ENCODE measurements at regions not wholly inside any gene's neighbourhood (a gene's known extent, or its start where the extent isn't known, plus 50 kb on each side); places are given as distances from the start of the nearest gene placed in this dataset.
A peak's percentile ranks its signal among the peaks of the same experiment; 100 is the strongest.

DNA sequence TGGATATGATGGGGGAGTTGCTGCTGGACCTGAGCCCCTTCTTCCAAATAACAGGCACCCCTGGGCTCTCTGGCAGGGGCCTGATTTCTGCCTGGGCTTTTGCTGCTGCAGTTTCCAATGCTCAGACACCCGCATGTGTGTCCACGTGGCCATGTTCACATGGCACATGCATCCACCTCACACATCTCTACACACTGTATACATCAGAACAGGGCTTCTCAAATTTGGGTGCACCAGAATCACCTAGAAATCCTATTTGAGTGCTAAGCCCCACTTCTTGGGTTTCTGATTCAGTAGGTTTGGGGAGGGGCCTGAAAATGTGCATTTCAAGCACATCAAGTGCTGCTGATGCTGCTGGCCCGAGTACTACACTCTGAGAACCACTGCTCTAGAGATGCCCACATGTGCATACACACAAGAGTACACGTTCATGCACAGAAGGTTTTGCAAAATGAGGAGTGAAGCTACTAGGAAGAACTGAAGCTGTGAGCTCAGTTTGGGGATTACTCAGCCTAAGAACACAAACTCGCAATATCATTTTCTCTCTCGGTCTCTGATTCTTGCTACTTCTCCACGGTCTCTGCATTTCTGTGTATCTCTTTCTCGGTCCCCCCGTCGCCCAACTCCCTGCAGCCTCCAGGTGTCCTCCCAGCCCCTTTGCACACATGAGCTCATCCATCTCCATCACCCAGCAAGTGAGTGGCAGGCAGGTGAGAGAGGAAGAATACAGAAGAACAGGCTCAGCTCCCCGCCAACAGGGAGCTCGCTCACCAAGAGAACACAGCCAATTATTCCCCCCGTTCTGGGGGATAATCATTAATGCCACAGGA is 97.0 kb downstream of the PCDH1 start:
- Histone ChIP-seq H2BK15ac (replicated peaks; ENCODE audit: low read depth) (no peak overlapping the region), H4K5ac (ENCODE audit: low read length) (no peak overlapping the region), H3K4ac (ENCODE audit: low read depth, low read length) (no peak overlapping the region), H3K23ac (ENCODE audit: low read length) (no peak overlapping the region), H3K27ac (ENCODE audit: low read depth, low read length) (no peak overlapping the region), H3K18ac (ENCODE audit: low read length) (no peak overlapping the region), H3K27me3 (ENCODE audit: insufficient read depth, low read length, poor library complexity) (no peaks in the 10 kb centered on the region), H4K8ac (ENCODE audit: low read depth, low read length) (no peak overlapping the region), H3K56ac (ENCODE audit: low read length) (no peak overlapping the region), H3K4me2 (ENCODE audit: low read length) (no peak overlapping the region), H3K79me2 (ENCODE audit: control insufficient read depth, insufficient read depth, low read length) (no peaks in the 10 kb centered on the region), H2BK5ac (ENCODE audit: low read length) (no peak overlapping the region), H3K36me3 (ENCODE audit: control insufficient read depth, insufficient read depth, low read length) (no peaks in the 10 kb centered on the region), H3K79me1 (ENCODE audit: low read length) (no peaks in the 10 kb centered on the region), H3K9ac (ENCODE audit: low read length) (no peak overlapping the region), H3K4me3 (ENCODE audit: low read length) (no peak overlapping the region), H2AK5ac (ENCODE audit: low read length) (no peak overlapping the region), H2BK120ac (ENCODE audit: low read depth, low read length) (no peak overlapping the region), H3K4me1 (ENCODE audit: control insufficient read depth, low read depth, low read length) (no peaks in the 10 kb centered on the region)
- WGBS (ENCODE audit: extremely low coverage, insufficient coverage, low lambda C conversion rate) = no CpG with 5 or more reads among the region's 13 CpGs
- no peak for DNase-seq

DNA sequence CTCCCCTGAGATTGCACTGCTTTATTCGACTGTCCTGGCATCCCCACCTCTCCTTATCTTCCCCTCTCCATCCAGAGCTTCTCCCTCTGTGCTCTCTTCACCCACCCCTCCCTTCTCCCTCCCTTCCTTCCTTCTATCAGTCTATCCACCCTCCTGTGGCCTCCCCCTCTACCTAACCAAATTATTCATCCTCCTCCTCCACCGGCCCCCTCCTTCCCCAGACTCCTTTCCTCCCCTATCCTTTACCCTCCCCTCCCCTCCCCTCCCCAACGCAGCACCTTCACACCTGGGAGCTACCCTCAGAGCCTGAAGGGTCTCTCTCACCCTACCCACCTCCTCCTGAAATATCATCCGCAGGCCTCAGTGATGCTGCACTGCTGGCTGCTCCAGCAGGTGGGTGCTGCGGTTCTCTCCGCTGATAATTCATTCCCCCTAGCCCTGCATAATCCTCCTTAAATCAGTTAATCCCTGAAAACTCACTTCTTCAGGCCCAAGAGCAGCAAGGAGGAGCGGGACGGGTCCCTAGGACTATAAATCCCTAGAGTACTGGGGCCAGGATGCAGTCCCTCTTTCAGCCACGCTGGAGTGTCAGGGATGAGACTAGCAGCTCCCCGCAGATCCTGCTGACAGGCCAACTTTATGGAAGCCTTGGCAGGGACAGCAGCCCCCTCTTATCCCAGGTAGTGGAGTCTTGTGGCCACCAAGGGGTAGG is 97.8 kb downstream of the PCDH1 start:
- no peak overlapping the region for H3K56ac ChIP-seq (ENCODE audit: low read length)
- no peak overlapping the region for H4K5ac ChIP-seq (ENCODE audit: low read length)
- no peak overlapping the region for H3K9ac ChIP-seq (ENCODE audit: low read length)
- no peaks in the 10 kb centered on the region for H3K79me1 ChIP-seq (ENCODE audit: low read length)
- H3K27me3 ChIP-seq (ENCODE audit: insufficient read depth, low read length, poor library complexity) = no peaks in the 10 kb centered on the region
- no peak overlapping the region for H3K27ac ChIP-seq (ENCODE audit: low read depth, low read length)
- H2BK5ac ChIP-seq (ENCODE audit: low read length) = no peak overlapping the region
- H3K4me2 ChIP-seq (ENCODE audit: low read length) = no peak overlapping the region
- no peaks in the 10 kb centered on the region for H3K4me1 ChIP-seq (ENCODE audit: control insufficient read depth, low read depth, low read length)
- no peak overlapping the region for H3K18ac ChIP-seq (ENCODE audit: low read length)
- no peaks in the 10 kb centered on the region for H3K36me3 ChIP-seq (ENCODE audit: control insufficient read depth, insufficient read depth, low read length)
- no peak overlapping the region for H3K4ac ChIP-seq (ENCODE audit: low read depth, low read length)
- WGBS (ENCODE audit: extremely low coverage, insufficient coverage, low lambda C conversion rate) = 100% methylated on average over 1 of the region's 10 CpGs
- H3K79me2 ChIP-seq (ENCODE audit: control insufficient read depth, insufficient read depth, low read length) = no peaks in the 10 kb centered on the region
- H2AK5ac ChIP-seq (ENCODE audit: low read length) = no peak overlapping the region
- no peak overlapping the region for H2BK120ac ChIP-seq (ENCODE audit: low read depth, low read length)
- no peak overlapping the region for H3K23ac ChIP-seq (ENCODE audit: low read length)
- H3K4me3 ChIP-seq (ENCODE audit: low read length) = no peak overlapping the region
- no peak overlapping the region for H2BK15ac ChIP-seq (replicated peaks; ENCODE audit: low read depth)
- H4K8ac ChIP-seq (ENCODE audit: low read depth, low read length) = no peak overlapping the region
- DNase-seq = no peak

DNA sequence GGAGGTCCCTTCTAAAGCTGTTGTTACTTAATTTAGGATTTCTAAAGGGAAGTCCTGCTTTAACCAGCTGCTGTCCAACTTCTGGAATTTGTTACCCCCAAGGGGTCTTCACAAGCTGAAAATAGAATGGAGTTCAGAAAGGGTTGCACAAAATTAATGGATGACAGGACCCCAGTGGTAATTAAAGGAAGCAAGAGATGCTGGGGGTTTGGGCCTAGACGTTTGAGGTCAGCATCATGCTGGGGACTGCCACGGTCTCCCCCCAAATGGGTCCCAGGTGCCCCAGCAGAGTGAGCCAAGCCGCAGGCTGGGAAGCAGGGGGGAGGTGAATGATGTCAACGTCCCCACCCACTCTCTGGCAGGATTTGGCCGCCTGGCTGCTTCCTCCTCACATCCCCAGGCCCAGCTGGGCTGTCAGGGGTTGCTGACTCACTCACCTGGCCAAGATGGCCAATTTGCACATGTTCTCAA is 97.5 kb upstream of the ARAP3 start:
- H3K27me3 ChIP-seq (ENCODE audit: insufficient read depth, low read length, poor library complexity) = no peaks in the 10 kb centered on the region
- H3K4me3 ChIP-seq (ENCODE audit: low read length) = no peak overlapping the region
- H3K4me2 ChIP-seq (ENCODE audit: low read length) = no peak overlapping the region
- no peak overlapping the region for H4K8ac ChIP-seq (ENCODE audit: low read depth, low read length)
- no peaks in the 10 kb centered on the region for H3K36me3 ChIP-seq (ENCODE audit: control insufficient read depth, insufficient read depth, low read length)
- H4K5ac ChIP-seq (ENCODE audit: low read length) = no peak overlapping the region
- DNase-seq = peak; percentile 51
- H2BK120ac ChIP-seq (ENCODE audit: low read depth, low read length) = no peak overlapping the region
- H3K27ac ChIP-seq (ENCODE audit: low read depth, low read length) = no peak overlapping the region
- H3K79me2 ChIP-seq (ENCODE audit: control insufficient read depth, insufficient read depth, low read length) = no peaks in the 10 kb centered on the region
- no peak overlapping the region for H3K4ac ChIP-seq (ENCODE audit: low read depth, low read length)
- no peaks in the 10 kb centered on the region for H3K79me1 ChIP-seq (ENCODE audit: low read length)
- H2BK15ac ChIP-seq (replicated peaks; ENCODE audit: low read depth) = no peak overlapping the region
- H3K9ac ChIP-seq (ENCODE audit: low read length) = no peak overlapping the region
- H2AK5ac ChIP-seq (ENCODE audit: low read length) = no peak overlapping the region
- no peak overlapping the region for H3K18ac ChIP-seq (ENCODE audit: low read length)
- H2BK5ac ChIP-seq (ENCODE audit: low read length) = no peak overlapping the region
- H3K23ac ChIP-seq (ENCODE audit: low read length) = no peak overlapping the region
- no peaks in the 10 kb centered on the region for H3K4me1 ChIP-seq (ENCODE audit: control insufficient read depth, low read depth, low read length)
- no peak overlapping the region for H3K56ac ChIP-seq (ENCODE audit: low read length)
- WGBS (ENCODE audit: extremely low coverage, insufficient coverage, low lambda C conversion rate) = no CpG with 5 or more reads among the region's 5 CpGs

DNA sequence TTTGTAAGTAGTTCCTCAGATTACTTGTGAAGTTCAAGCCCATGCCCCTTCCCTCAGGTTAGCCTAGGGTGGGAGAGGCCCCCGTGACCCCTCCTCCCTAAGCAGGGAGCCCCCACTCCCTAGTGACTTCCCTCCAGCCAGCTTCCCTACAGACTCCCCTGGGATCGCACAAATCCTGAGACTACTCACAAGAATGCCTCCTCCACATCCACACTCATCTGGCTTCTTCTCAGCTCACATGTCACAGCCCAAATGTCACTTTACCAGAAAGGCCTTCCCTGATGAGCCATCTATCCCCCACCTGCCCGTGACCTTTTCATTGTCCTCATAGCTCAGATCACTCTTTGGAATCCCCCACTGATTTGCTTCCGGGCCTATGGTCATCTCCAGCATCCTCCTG is 96.7 kb upstream of the ARAP3 start:
- no peak for DNase-seq
- no peaks in the 10 kb centered on the region for H3K79me2 ChIP-seq (ENCODE audit: control insufficient read depth, insufficient read depth, low read length)
- no peaks in the 10 kb centered on the region for H3K36me3 ChIP-seq (ENCODE audit: control insufficient read depth, insufficient read depth, low read length)
- H3K4me1 ChIP-seq (ENCODE audit: control insufficient read depth, low read depth, low read length) = no peaks in the 10 kb centered on the region
- no peak overlapping the region for H3K23ac ChIP-seq (ENCODE audit: low read length)
- no peak overlapping the region for H4K8ac ChIP-seq (ENCODE audit: low read depth, low read length)
- no peaks in the 10 kb centered on the region for H3K79me1 ChIP-seq (ENCODE audit: low read length)
- no peak overlapping the region for H3K9ac ChIP-seq (ENCODE audit: low read length)
- H3K4me3 ChIP-seq (ENCODE audit: low read length) = no peak overlapping the region
- H3K56ac ChIP-seq (ENCODE audit: low read length) = no peak overlapping the region
- H2BK120ac ChIP-seq (ENCODE audit: low read depth, low read length) = no peak overlapping the region
- H4K5ac ChIP-seq (ENCODE audit: low read length) = no peak overlapping the region
- no peak overlapping the region for H2AK5ac ChIP-seq (ENCODE audit: low read length)
- H3K4me2 ChIP-seq (ENCODE audit: low read length) = no peak overlapping the region
- no peak overlapping the region for H3K27ac ChIP-seq (ENCODE audit: low read depth, low read length)
- no CpG with 5 or more reads among the region's 4 CpGs for WGBS (ENCODE audit: extremely low coverage, insufficient coverage, low lambda C conversion rate)
- H3K4ac ChIP-seq (ENCODE audit: low read depth, low read length) = no peak overlapping the region
- no peak overlapping the region for H2BK5ac ChIP-seq (ENCODE audit: low read length)
- no peaks in the 10 kb centered on the region for H3K27me3 ChIP-seq (ENCODE audit: insufficient read depth, low read length, poor library complexity)
- H2BK15ac ChIP-seq (replicated peaks; ENCODE audit: low read depth) = no peak overlapping the region
- H3K18ac ChIP-seq (ENCODE audit: low read length) = no peak overlapping the region

DNA sequence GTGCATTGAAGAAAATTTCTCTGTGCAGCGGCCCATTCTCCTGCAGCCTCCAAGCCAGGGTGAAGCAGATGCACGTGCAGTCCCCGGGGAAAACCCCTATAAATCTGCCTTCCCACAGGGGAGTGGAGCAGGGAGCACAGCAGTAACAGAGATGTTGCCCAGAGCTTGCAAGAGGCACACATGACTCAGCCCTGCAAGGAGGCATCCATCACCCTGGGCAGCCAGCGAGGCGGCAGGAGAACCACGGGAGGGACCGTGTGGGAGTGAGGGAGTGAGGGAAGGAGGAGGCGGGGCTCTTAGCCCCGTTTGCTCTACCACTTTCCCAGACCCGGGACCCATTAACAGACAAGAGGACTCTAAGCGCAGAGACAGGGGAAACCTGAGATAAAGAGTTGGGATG is 96.2 kb upstream of the ARAP3 start:
- no peaks in the 10 kb centered on the region for H3K79me2 ChIP-seq (ENCODE audit: control insufficient read depth, insufficient read depth, low read length)
- H3K4me2 ChIP-seq (ENCODE audit: low read length) = no peak overlapping the region
- H3K36me3 ChIP-seq (ENCODE audit: control insufficient read depth, insufficient read depth, low read length) = no peaks in the 10 kb centered on the region
- H4K8ac ChIP-seq (ENCODE audit: low read depth, low read length) = no peak overlapping the region
- H3K23ac ChIP-seq (ENCODE audit: low read length) = no peak overlapping the region
- WGBS (ENCODE audit: extremely low coverage, insufficient coverage, low lambda C conversion rate) = no CpG with 5 or more reads among the region's 11 CpGs
- no peaks in the 10 kb centered on the region for H3K79me1 ChIP-seq (ENCODE audit: low read length)
- H3K4ac ChIP-seq (ENCODE audit: low read depth, low read length) = no peak overlapping the region
- H3K4me3 ChIP-seq (ENCODE audit: low read length) = no peak overlapping the region
- H4K5ac ChIP-seq (ENCODE audit: low read length) = no peak overlapping the region
- H2BK120ac ChIP-seq (ENCODE audit: low read depth, low read length) = no peak overlapping the region
- no peak overlapping the region for H2BK15ac ChIP-seq (replicated peaks; ENCODE audit: low read depth)
- H3K4me1 ChIP-seq (ENCODE audit: control insufficient read depth, low read depth, low read length) = no peaks in the 10 kb centered on the region
- H2AK5ac ChIP-seq (ENCODE audit: low read length) = no peak overlapping the region
- H3K27me3 ChIP-seq (ENCODE audit: insufficient read depth, low read length, poor library complexity) = no peaks in the 10 kb centered on the region
- H3K56ac ChIP-seq (ENCODE audit: low read length) = no peak overlapping the region
- H3K27ac ChIP-seq (ENCODE audit: low read depth, low read length) = no peak overlapping the region
- H3K9ac ChIP-seq (ENCODE audit: low read length) = no peak overlapping the region
- no peak overlapping the region for H3K18ac ChIP-seq (ENCODE audit: low read length)
- DNase-seq = peak; percentile 58
- H2BK5ac ChIP-seq (ENCODE audit: low read length) = no peak overlapping the region

Measured in mesendoderm (in vitro differentiated cells).